HFFc6 (cell line): ENCODE measurements at regions not wholly inside any gene's neighbourhood (a gene's known extent, or its start where the extent isn't known, plus 50 kb on each side); places are given as distances from the start of the nearest gene placed in this dataset.

ENCODE experiments used
- DNase-seq: peaks from one replicate; pipeline ENCODE4 v3.0.0-alpha.2; 2018
- H3K27ac Mint-ChIP-seq: 2 replicates; pipeline ENCODE4 v1.8.0; 2020; ENCODE audit warnings: mild to moderate bottlenecking, mixed read lengths
- H3K27me3 Mint-ChIP-seq: 2 replicates; pipeline ENCODE4 v1.8.0; 2021; ENCODE audit warnings: mild to moderate bottlenecking, moderate library complexity, mixed read lengths; ENCODE audit not compliant: insufficient read depth
- H3K36me3 Mint-ChIP-seq: 2 replicates; pipeline ENCODE4 v1.8.0; 2021; ENCODE audit warnings: low read depth, mixed read lengths
- H3K4me1 Mint-ChIP-seq: 2 replicates; pipeline ENCODE4 v1.8.0; 2020; ENCODE audit warnings: low read depth, mixed read lengths
- H3K4me3 Mint-ChIP-seq: 2 replicates; pipeline ENCODE4 v1.8.0; 2020; ENCODE audit warnings: mild to moderate bottlenecking, moderate library complexity, mixed read lengths
- H3K9me3 Mint-ChIP-seq: 2 replicates; pipeline ENCODE4 v1.8.0; 2020; ENCODE audit warnings: mild to moderate bottlenecking, mixed read lengths
- CTCF ChIP-seq: fragments of 200-600 bp; sonication (generic); IDR thresholded peaks from 2 replicates; pipeline ENCODE4 v1.5.0; 2021; ENCODE audit warnings: antibody characterized with exemption, mild to moderate bottlenecking

- Mint-ChIP-seq H3K9me3 (peaks cover 30% of the 10 kb centered on the region), H3K27ac (no peak overlapping the region), H3K4me1 (no peaks in the 10 kb centered on the region), H3K4me3 (no peak overlapping the region), H3K36me3 (no peaks in the 10 kb centered on the region), H3K27me3 (no peaks in the 10 kb centered on the region)
- no peak for DNase-seq
- no peak for TF ChIP-seq CTCF
Measured at GRCh38 chr18:61141691-61142090, 191.5 kb upstream of the CDH20 start.

- Mint-ChIP-seq H3K27ac (no peak overlapping the region), H3K36me3 (peaks cover 5% of the 10 kb centered on the region)
Measured at GRCh38 chr18:61148322-61148721, 184.9 kb upstream of the CDH20 start.

GRCh38 chr18:61149786-61150185 lies 183.4 kb upstream of the CDH20 start:
- Mint-ChIP-seq H3K27ac (no peak overlapping the region), H3K4me3 (no peak overlapping the region), H3K9me3 (peaks cover 48% of the 10 kb centered on the region), H3K27me3 (no peaks in the 10 kb centered on the region), H3K4me1 (no peaks in the 10 kb centered on the region), H3K36me3 (peaks cover 5% of the 10 kb centered on the region)
- DNase-seq = no peak
- TF ChIP-seq CTCF = no peak

More at GRCh38 chr18:61148322-61148721, 184.9 kb upstream of the CDH20 start:
- H3K9me3 Mint-ChIP-seq = peaks cover 45% of the 10 kb centered on the region
- H3K27me3 Mint-ChIP-seq = no peaks in the 10 kb centered on the region
- no peak overlapping the region for H3K4me3 Mint-ChIP-seq
- H3K4me1 Mint-ChIP-seq = no peaks in the 10 kb centered on the region
- TF ChIP-seq CTCF = no peak
- no peak for DNase-seq

GRCh38 chr18:61153571-61153970 lies 179.7 kb upstream of the CDH20 start:
- Mint-ChIP-seq H3K27ac (no peak overlapping the region), H3K4me3 (no peak overlapping the region), H3K36me3 (no peaks in the 10 kb centered on the region), H3K4me1 (no peaks in the 10 kb centered on the region), H3K9me3 (peaks cover 52% of the 10 kb centered on the region), H3K27me3 (no peaks in the 10 kb centered on the region)
- no peak for TF ChIP-seq CTCF
- DNase-seq = no peak

- H3K4me1 Mint-ChIP-seq = no peaks in the 10 kb centered on the region
- H3K27me3 Mint-ChIP-seq = no peaks in the 10 kb centered on the region
- no peak overlapping the region for H3K27ac Mint-ChIP-seq
- H3K9me3 Mint-ChIP-seq = peaks cover 52% of the 10 kb centered on the region
- no peaks in the 10 kb centered on the region for H3K36me3 Mint-ChIP-seq
- no peak overlapping the region for H3K4me3 Mint-ChIP-seq
- no peak for TF ChIP-seq CTCF
- no peak for DNase-seq
Measured at GRCh38 chr18:61154866-61155265, 178.4 kb upstream of the CDH20 start.

GRCh38 chr18:61155586-61155985 lies 177.6 kb upstream of the CDH20 start:
- no peak for TF ChIP-seq CTCF
- H3K9me3 Mint-ChIP-seq = peaks cover 56% of the 10 kb centered on the region
- no peaks in the 10 kb centered on the region for H3K27me3 Mint-ChIP-seq
- H3K4me3 Mint-ChIP-seq = no peak overlapping the region
- no peak for DNase-seq
- H3K36me3 Mint-ChIP-seq = no peaks in the 10 kb centered on the region
- H3K4me1 Mint-ChIP-seq = no peaks in the 10 kb centered on the region
- H3K27ac Mint-ChIP-seq = no peak overlapping the region
